ENCODE measurements at regions not wholly inside any gene's neighbourhood (a gene's known extent, or its start where the extent isn't known, plus 50 kb on each side); places are given as distances from the start of the nearest gene placed in this dataset.
A peak's percentile ranks its signal among the peaks of the same experiment; 100 is the strongest.

DNA sequence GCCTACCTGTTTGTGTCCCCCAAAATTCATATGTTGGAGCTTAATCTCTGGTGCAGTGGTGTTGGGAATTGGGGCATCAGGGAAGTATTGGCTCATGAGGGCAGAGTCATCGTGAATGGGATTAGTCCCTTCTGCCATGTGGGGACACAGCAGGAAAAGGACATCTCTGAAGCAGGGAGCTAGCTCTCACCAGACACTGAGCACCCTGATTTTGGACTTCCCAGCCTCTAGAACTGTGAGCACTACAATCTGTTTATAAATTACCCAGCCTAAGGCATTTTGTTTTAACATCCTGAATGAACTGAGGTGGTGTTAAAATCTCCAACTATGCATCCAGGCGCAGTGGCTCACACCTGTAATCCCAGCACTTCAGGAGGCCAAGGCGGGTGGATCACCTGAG lies 206.0 kb downstream of the SEC14L1 start:
- peaks cover 36% of the 10 kb centered on the region for H3K36me3 ChIP-seq (ENCODE audit: low read depth)
- DNase-seq (ENCODE audit: low spot score): no peak

DNA sequence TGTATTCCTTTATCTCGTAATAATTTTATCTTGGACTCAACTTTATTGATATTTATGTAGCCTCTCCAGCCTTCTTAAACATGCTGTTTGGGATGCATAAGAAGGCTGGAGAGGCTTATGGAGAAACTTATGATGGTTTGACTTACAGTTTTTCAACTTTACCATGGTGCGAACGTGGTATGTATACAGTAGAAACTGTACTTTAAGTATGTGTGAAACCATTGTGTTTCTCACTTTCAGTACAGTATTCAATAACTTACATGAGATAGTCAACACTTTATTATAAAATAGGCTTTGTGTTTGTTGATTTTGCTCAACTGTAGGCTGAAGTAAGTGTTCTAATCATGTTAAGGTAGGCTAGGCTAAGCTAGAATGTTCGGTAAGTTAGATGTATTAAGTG lies 206.8 kb downstream of the SEC14L1 start:
- ATAC-seq (ENCODE audit: low read depth): no peak
- Histone ChIP-seq H3K36me3 (ENCODE audit: low read depth) (peaks cover 34% of the 10 kb centered on the region), H3K4me3 (ENCODE audit: severe bottlenecking) (no peak overlapping the region), H3K4me1 (ENCODE audit: insufficient read depth, poor library complexity, severe bottlenecking) (no peaks in the 10 kb centered on the region), H3K9me3 (ENCODE audit: severe bottlenecking) (no peaks in the 10 kb centered on the region), H3K27me3 (ENCODE audit: insufficient read depth, poor library complexity, severe bottlenecking) (no peaks in the 10 kb centered on the region), H3K27ac (ENCODE audit: poor library complexity, severe bottlenecking) (no peak overlapping the region)
- no peak for DNase-seq (ENCODE audit: low spot score)
- TF ChIP-seq, protein P1, sequence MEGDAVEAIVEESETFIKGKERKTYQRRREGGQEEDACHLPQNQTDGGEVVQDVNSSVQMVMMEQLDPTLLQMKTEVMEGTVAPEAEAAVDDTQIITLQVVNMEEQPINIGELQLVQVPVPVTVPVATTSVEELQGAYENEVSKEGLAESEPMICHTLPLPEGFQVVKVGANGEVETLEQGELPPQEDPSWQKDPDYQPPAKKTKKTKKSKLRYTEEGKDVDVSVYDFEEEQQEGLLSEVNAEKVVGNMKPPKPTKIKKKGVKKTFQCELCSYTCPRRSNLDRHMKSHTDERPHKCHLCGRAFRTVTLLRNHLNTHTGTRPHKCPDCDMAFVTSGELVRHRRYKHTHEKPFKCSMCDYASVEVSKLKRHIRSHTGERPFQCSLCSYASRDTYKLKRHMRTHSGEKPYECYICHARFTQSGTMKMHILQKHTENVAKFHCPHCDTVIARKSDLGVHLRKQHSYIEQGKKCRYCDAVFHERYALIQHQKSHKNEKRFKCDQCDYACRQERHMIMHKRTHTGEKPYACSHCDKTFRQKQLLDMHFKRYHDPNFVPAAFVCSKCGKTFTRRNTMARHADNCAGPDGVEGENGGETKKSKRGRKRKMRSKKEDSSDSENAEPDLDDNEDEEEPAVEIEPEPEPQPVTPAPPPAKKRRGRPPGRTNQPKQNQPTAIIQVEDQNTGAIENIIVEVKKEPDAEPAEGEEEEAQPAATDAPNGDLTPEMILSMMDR (IDR thresholded peaks at IDR 0.05; ENCODE audit: poor library complexity, severe bottlenecking): no peak

More for the DNA sequence above, 206.0 kb downstream of the SEC14L1 start:
- Histone ChIP-seq H3K4me1 (ENCODE audit: insufficient read depth, poor library complexity, severe bottlenecking) (no peaks in the 10 kb centered on the region), H3K4me3 (ENCODE audit: severe bottlenecking) (no peak overlapping the region), H3K9me3 (ENCODE audit: severe bottlenecking) (no peaks in the 10 kb centered on the region), H3K27ac (ENCODE audit: poor library complexity, severe bottlenecking) (no peak overlapping the region), H3K27me3 (ENCODE audit: insufficient read depth, poor library complexity, severe bottlenecking) (no peaks in the 10 kb centered on the region)
- TF ChIP-seq, protein P1 (IDR thresholded peaks at IDR 0.05; ENCODE audit: poor library complexity, severe bottlenecking): no peak
- no peak for ATAC-seq (ENCODE audit: low read depth)

DNA sequence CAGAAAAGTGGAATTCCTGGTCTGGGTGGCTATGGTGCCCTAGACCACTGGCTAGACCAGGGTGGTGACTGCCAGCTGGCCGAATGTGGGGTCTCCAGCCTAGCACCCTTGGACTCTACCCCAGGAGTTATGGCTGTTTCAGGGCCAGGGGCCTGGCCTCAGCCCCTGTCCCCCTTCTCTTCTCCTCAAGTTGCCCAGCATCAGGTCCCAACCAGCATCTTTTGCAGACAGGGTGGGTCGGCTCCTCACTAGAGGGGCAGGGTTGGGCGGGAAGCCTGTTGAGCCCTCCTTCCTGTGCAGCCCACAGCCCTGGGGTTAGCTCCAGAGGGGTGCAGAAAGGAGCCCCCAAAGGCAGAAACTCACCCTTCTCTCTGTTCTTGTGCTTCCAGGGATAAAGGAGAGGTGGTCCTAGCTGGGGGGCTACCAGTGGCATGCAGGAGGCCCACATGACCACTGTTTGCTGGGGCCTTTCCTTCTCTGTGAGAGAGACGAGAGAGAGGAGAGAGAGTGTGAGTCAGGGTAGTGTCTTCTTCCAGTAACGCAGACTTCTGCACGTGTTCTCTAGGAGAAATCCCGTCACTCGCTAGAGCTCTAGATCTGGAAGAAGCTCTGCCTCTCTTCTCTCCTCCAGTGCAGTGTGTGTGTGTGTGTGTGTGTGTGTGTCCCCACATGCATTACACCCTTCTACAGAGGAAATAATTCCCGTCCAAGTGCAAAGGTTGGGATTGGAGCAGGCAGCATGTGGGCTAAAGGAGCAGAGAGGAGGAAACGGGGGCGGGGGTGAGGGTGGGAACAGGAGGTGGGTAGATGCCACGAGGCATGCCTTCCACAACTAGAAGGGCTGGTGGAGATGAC lies 209.4 kb downstream of the SEC14L1 start:
- H3K27ac ChIP-seq (ENCODE audit: poor library complexity, severe bottlenecking): no peak overlapping the region
- DNase-seq (ENCODE audit: low spot score): no peak
- ATAC-seq (ENCODE audit: low read depth): no peak
- no peaks in the 10 kb centered on the region for H3K9me3 ChIP-seq (ENCODE audit: severe bottlenecking)
- peaks cover 33% of the 10 kb centered on the region for H3K36me3 ChIP-seq (ENCODE audit: low read depth)
- peaks cover 8% of the 10 kb centered on the region for H3K4me1 ChIP-seq (ENCODE audit: insufficient read depth, poor library complexity, severe bottlenecking)
- H3K4me3 ChIP-seq (ENCODE audit: severe bottlenecking): no peak overlapping the region
- H3K27me3 ChIP-seq (ENCODE audit: insufficient read depth, poor library complexity, severe bottlenecking): no peaks in the 10 kb centered on the region
- TF ChIP-seq, protein P1 (IDR thresholded peaks at IDR 0.05; ENCODE audit: poor library complexity, severe bottlenecking): no peak

DNA sequence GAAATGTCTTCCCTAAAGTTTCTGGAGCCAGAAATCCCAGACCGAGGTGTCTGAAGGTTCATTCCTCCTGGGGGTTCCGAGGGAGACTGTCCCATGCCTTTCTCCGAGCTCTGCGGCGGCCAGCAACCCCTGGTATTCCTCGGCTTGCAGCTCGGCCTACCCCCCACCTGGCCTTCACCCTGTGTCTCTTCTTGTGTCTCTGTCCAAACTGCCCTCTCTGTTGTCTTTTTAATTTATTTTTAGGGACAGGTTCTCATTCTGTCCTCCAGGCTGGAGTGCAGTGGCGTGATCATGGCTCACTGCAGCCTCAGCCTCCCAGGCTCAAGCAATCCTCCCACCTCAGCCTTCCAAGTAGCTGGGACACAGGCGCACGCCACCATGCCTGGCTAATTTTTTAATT lies 211.7 kb downstream of the SEC14L1 start:
- H3K36me3 ChIP-seq (ENCODE audit: low read depth): peaks cover 24% of the 10 kb centered on the region
- peaks cover 17% of the 10 kb centered on the region for H3K4me1 ChIP-seq (ENCODE audit: insufficient read depth, poor library complexity, severe bottlenecking)
- no peaks in the 10 kb centered on the region for H3K27me3 ChIP-seq (ENCODE audit: insufficient read depth, poor library complexity, severe bottlenecking)
- peak overlapping the region; percentile 75 for H3K27ac ChIP-seq (ENCODE audit: poor library complexity, severe bottlenecking)
- DNase-seq (ENCODE audit: low spot score) (no peak), ATAC-seq (ENCODE audit: low read depth) (no peak)
- no peaks in the 10 kb centered on the region for H3K9me3 ChIP-seq (ENCODE audit: severe bottlenecking)
- H3K4me3 ChIP-seq (ENCODE audit: severe bottlenecking): no peak overlapping the region
- TF ChIP-seq, protein P1 (IDR thresholded peaks at IDR 0.05; ENCODE audit: poor library complexity, severe bottlenecking): no peak

DNA sequence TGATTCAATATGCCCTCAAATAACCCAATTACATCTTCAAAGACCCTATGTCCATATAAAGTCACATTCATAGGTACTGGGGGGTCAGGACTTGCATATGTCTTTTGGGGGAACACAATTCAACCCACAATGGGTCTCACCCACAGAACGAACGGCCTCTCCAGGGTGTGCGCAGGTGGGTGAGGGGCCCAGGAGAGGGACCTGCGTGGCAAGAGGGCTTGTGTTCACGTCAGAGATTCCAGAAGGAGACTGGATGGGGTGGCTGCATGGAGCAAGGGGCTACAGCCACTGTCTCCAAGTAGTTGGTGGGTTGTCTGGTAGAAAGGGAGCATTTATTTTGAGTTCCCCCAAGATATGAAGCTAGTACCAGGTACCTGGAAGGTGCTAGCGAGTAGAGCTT lies 212.2 kb downstream of the SEC14L1 start:
- no peaks in the 10 kb centered on the region for H3K9me3 ChIP-seq (ENCODE audit: severe bottlenecking)
- no peaks in the 10 kb centered on the region for H3K27me3 ChIP-seq (ENCODE audit: insufficient read depth, poor library complexity, severe bottlenecking)
- peaks cover 17% of the 10 kb centered on the region for H3K4me1 ChIP-seq (ENCODE audit: insufficient read depth, poor library complexity, severe bottlenecking)
- no peak overlapping the region for H3K4me3 ChIP-seq (ENCODE audit: severe bottlenecking)
- ATAC-seq (ENCODE audit: low read depth): no peak
- H3K36me3 ChIP-seq (ENCODE audit: low read depth): peaks cover 24% of the 10 kb centered on the region
- TF ChIP-seq, protein P1 (IDR thresholded peaks at IDR 0.05; ENCODE audit: poor library complexity, severe bottlenecking): no peak
- DNase-seq (ENCODE audit: low spot score): no peak
- H3K27ac ChIP-seq (ENCODE audit: poor library complexity, severe bottlenecking): peak overlapping the region; percentile 75

Data from RWPE2 (cell line).